ENCODE measurements at regions not wholly inside any gene's neighbourhood (a gene's known extent, or its start where the extent isn't known, plus 50 kb on each side); places are given as distances from the start of the nearest gene placed in this dataset.

DNA sequence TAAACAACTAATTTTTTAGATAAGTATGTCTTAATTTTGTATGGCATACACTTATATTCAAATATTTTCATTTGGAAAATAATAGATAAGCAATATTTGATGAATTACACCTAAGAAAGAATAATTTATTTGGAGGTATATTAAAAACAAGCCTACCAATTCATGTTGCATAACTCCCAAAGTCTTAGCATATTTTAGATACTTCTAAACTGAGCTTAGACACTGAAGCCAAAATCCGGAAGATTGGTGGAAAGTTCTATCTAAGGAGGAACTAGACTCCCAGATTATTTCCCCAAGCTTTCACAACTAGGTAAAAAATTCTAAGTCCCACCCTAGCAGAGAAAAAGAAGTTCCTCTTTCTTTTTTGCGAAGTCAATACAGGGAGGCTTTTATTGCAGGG, 221.0 kb upstream of the MMADHC start:
- no peak for ATAC-seq

DNA sequence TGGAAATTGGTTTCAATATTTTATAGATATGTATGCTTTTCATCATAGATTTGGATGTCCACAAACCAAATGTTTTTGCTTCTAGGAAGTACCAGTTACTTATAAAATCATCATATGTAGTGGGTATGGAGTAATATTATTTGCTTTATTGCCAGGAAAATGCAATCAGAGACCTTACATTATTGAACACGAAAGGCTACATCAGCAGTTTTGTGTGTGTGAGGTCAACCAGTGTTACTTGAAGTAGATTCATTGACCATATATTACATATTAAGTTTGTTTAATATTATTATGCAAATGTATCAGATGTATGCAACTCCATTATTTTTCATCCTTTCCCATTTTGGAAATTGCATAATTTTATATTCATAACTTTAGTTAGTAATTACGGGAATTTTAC, 219.1 kb upstream of the MMADHC start:
- ATAC-seq = no peak
- TF ChIP-seq, protein P1, sequence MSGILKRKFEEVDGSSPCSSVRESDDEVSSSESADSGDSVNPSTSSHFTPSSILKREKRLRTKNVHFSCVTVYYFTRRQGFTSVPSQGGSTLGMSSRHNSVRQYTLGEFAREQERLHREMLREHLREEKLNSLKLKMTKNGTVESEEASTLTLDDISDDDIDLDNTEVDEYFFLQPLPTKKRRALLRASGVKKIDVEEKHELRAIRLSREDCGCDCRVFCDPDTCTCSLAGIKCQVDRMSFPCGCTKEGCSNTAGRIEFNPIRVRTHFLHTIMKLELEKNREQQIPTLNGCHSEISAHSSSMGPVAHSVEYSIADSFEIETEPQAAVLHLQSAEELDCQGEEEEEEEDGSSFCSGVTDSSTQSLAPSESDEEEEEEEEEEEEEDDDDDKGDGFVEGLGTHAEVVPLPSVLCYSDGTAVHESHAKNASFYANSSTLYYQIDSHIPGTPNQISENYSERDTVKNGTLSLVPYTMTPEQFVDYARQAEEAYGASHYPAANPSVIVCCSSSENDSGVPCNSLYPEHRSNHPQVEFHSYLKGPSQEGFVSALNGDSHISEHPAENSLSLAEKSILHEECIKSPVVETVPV (CRISPR knock-in tag; IDR thresholded peaks at IDR 0.05) = no peak
- TF ChIP-seq, protein P2, sequence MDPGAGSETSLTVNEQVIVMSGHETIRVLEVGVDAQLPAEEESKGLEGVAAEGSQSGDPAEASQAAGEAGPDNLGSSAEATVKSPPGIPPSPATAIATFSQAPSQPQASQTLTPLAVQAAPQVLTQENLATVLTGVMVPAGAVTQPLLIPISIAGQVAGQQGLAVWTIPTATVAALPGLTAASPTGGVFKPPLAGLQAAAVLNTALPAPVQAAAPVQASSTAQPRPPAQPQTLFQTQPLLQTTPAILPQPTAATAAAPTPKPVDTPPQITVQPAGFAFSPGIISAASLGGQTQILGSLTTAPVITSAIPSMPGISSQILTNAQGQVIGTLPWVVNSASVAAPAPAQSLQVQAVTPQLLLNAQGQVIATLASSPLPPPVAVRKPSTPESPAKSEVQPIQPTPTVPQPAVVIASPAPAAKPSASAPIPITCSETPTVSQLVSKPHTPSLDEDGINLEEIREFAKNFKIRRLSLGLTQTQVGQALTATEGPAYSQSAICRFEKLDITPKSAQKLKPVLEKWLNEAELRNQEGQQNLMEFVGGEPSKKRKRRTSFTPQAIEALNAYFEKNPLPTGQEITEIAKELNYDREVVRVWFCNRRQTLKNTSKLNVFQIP (CRISPR knock-in tag; IDR thresholded peaks at IDR 0.05; ENCODE audit: borderline replicate concordance, low read depth) = no peak
- TF ChIP-seq ZNF70 (CRISPR knock-in tag; IDR thresholded peaks at IDR 0.05) = no peak
- TF ChIP-seq, protein P3, sequence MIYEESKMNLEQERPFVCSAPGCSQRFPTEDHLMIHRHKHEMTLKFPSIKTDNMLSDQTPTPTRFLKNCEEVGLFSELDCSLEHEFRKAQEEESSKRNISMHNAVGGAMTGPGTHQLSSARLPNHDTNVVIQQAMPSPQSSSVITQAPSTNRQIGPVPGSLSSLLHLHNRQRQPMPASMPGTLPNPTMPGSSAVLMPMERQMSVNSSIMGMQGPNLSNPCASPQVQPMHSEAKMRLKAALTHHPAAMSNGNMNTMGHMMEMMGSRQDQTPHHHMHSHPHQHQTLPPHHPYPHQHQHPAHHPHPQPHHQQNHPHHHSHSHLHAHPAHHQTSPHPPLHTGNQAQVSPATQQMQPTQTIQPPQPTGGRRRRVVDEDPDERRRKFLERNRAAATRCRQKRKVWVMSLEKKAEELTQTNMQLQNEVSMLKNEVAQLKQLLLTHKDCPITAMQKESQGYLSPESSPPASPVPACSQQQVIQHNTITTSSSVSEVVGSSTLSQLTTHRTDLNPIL (CRISPR knock-in tag; IDR thresholded peaks at IDR 0.05; ENCODE audit: low read depth) = no peak
- TF ChIP-seq ZNF8 (CRISPR knock-in tag; IDR thresholded peaks at IDR 0.05) = no peak
- TF ChIP-seq ESRRG (CRISPR knock-in tag; IDR thresholded peaks at IDR 0.05) = no peak
- TF ChIP-seq TOX (CRISPR knock-in tag; IDR thresholded peaks at IDR 0.05; ENCODE audit: borderline replicate concordance) = no peak
- no peak for TF ChIP-seq BACH2 (CRISPR knock-in tag; IDR thresholded peaks at IDR 0.05; ENCODE audit: borderline replicate concordance)
- no peak for TF ChIP-seq ZFP3 (CRISPR knock-in tag; IDR thresholded peaks at IDR 0.05)
- TF ChIP-seq, protein P4, sequence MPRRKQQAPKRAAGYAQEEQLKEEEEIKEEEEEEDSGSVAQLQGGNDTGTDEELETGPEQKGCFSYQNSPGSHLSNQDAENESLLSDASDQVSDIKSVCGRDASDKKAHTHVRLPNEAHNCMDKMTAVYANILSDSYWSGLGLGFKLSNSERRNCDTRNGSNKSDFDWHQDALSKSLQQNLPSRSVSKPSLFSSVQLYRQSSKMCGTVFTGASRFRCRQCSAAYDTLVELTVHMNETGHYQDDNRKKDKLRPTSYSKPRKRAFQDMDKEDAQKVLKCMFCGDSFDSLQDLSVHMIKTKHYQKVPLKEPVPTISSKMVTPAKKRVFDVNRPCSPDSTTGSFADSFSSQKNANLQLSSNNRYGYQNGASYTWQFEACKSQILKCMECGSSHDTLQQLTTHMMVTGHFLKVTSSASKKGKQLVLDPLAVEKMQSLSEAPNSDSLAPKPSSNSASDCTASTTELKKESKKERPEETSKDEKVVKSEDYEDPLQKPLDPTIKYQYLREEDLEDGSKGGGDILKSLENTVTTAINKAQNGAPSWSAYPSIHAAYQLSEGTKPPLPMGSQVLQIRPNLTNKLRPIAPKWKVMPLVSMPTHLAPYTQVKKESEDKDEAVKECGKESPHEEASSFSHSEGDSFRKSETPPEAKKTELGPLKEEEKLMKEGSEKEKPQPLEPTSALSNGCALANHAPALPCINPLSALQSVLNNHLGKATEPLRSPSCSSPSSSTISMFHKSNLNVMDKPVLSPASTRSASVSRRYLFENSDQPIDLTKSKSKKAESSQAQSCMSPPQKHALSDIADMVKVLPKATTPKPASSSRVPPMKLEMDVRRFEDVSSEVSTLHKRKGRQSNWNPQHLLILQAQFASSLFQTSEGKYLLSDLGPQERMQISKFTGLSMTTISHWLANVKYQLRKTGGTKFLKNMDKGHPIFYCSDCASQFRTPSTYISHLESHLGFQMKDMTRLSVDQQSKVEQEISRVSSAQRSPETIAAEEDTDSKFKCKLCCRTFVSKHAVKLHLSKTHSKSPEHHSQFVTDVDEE (CRISPR knock-in tag; IDR thresholded peaks at IDR 0.05) = no peak
- TF ChIP-seq ZFP30 (CRISPR knock-in tag; IDR thresholded peaks at IDR 0.05) = no peak

More for the DNA sequence above, 221.0 kb upstream of the MMADHC start:
- no peak for TF ChIP-seq ZC3H10 (CRISPR knock-in tag; IDR thresholded peaks at IDR 0.05)
- no peak for TF ChIP-seq PPARA (CRISPR knock-in tag; IDR thresholded peaks at IDR 0.05; ENCODE audit: borderline replicate concordance)
- TF ChIP-seq ZNF70 (CRISPR knock-in tag; IDR thresholded peaks at IDR 0.05) = no peak
- no peak for TF ChIP-seq ZNF8 (CRISPR knock-in tag; IDR thresholded peaks at IDR 0.05)
- TF ChIP-seq, protein P4 (CRISPR knock-in tag; IDR thresholded peaks at IDR 0.05) = no peak
- TF ChIP-seq OSR1 (CRISPR knock-in tag; IDR thresholded peaks at IDR 0.05) = no peak
- TF ChIP-seq, protein P5, sequence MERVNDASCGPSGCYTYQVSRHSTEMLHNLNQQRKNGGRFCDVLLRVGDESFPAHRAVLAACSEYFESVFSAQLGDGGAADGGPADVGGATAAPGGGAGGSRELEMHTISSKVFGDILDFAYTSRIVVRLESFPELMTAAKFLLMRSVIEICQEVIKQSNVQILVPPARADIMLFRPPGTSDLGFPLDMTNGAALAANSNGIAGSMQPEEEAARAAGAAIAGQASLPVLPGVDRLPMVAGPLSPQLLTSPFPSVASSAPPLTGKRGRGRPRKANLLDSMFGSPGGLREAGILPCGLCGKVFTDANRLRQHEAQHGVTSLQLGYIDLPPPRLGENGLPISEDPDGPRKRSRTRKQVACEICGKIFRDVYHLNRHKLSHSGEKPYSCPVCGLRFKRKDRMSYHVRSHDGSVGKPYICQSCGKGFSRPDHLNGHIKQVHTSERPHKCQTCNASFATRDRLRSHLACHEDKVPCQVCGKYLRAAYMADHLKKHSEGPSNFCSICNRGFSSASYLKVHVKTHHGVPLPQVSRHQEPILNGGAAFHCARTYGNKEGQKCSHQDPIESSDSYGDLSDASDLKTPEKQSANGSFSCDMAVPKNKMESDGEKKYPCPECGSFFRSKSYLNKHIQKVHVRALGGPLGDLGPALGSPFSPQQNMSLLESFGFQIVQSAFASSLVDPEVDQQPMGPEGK (CRISPR knock-in tag; IDR thresholded peaks at IDR 0.05; ENCODE audit: borderline replicate concordance) = no peak
- no peak for TF ChIP-seq TCF4 (CRISPR knock-in tag; IDR thresholded peaks at IDR 0.05; ENCODE audit: borderline replicate concordance)
- no peak for TF ChIP-seq ISL1 (CRISPR knock-in tag; IDR thresholded peaks at IDR 0.05)
- no peak for TF ChIP-seq ZFP30 (CRISPR knock-in tag; IDR thresholded peaks at IDR 0.05)
- TF ChIP-seq, protein P3 (CRISPR knock-in tag; IDR thresholded peaks at IDR 0.05; ENCODE audit: low read depth) = no peak
- no peak for TF ChIP-seq CSDC2 (CRISPR knock-in tag; IDR thresholded peaks at IDR 0.05)
- TF ChIP-seq, protein P2 (CRISPR knock-in tag; IDR thresholded peaks at IDR 0.05; ENCODE audit: borderline replicate concordance, low read depth) = no peak
- TF ChIP-seq RARB (CRISPR knock-in tag; IDR thresholded peaks at IDR 0.05) = no peak

Data from SK-N-SH treated with all-trans-retinoic acid at 6 μM for 48 hours (cell line).